NCI-H1092 (cell line): ENCODE measurements at regions not wholly inside any gene's neighbourhood (a gene's known extent, or its start where the extent isn't known, plus 50 kb on each side); places are given as distances from the start of the nearest gene placed in this dataset.

Experiments used
- DNase-seq: peaks from one replicate; lab custom pipeline; 2025; lab: John Stamatoyannopoulos, UW

GRCh38 chr22:48708558-48709245 is 1119.0 kb downstream of the BRD1 start:
- DNase-seq = no peak

GRCh38 chr22:48707763-48708557 is 1119.7 kb downstream of the BRD1 start:
- no peak for DNase-seq

- DNase-seq = no peak
Measured at GRCh38 chr22:48706934-48707762, 1120.5 kb downstream of the BRD1 start.

GRCh38 chr22:48705917-48706605 is 1121.6 kb downstream of the BRD1 start:
- DNase-seq = no peak

- no peak for DNase-seq
Measured at GRCh38 chr22:48705159-48705916, 1122.3 kb downstream of the BRD1 start.

- DNase-seq = no peak
Measured at GRCh38 chr22:48704335-48704734, 1123.3 kb downstream of the BRD1 start.

- no peak for DNase-seq
Measured at GRCh38 chr22:48703265-48703941, 1124.3 kb downstream of the BRD1 start.

- DNase-seq = no peak
Measured at GRCh38 chr22:48702573-48703264, 1125.0 kb downstream of the BRD1 start.

- no peak for DNase-seq
Measured at GRCh38 chr22:48701296-48702030, 1126.2 kb downstream of the BRD1 start.

GRCh38 chr22:48700566-48701295 is 1126.9 kb downstream of the BRD1 start:
- DNase-seq = no peak

GRCh38 chr22:48700180-48700565 is 1127.5 kb downstream of the BRD1 start:
- no peak for DNase-seq

- DNase-seq = no peak
Measured at GRCh38 chr22:48699511-48699910, 1128.2 kb downstream of the BRD1 start.

GRCh38 chr22:48698618-48699017 is 1129.1 kb downstream of the BRD1 start:
- DNase-seq = no peak

- no peak for DNase-seq
Measured at GRCh38 chr22:48697694-48698276, 1129.9 kb downstream of the BRD1 start.

GRCh38 chr22:48697223-48697622 is 1130.5 kb downstream of the BRD1 start:
- no peak for DNase-seq

GRCh38 chr22:48696371-48696770 is 1131.3 kb downstream of the BRD1 start:
- no peak for DNase-seq

GRCh38 chr22:48695731-48696305 is 1131.9 kb downstream of the BRD1 start:
- DNase-seq = no peak

GRCh38 chr22:48695251-48695650 is 1132.4 kb downstream of the BRD1 start:
- DNase-seq = no peak
